Heart right ventricle (tissue), 16 donors: ENCODE measurements at regions not wholly inside any gene's neighbourhood (a gene's known extent, or its start where the extent isn't known, plus 50 kb on each side); places are given as distances from the start of the nearest gene placed in this dataset.
A peak's percentile ranks its signal among the peaks of the same experiment; 100 is the strongest.

Experiments
- ATAC-seq, 8 donors: fragments of 200-7000 bp; cut with Tn5 transposase; one replicate each; pipeline ENCODE4 v1.9.1; 2020; ENCODE audit warnings: mild to moderate bottlenecking in 8 of 8, moderate library complexity in 8 of 8, moderate number of reproducible peaks in 1 of 8
- DNase-seq, 2 donors: peaks; one replicate each; pipeline ENCODE4 v3.0.0-alpha.2; 2020
- H3K27ac ChIP-seq, 10 donors: fragments of 200-600 bp; sonication (generic) in 2 of 10; one replicate each; pipeline versions ENCODE4 v1.5.0 to v1.8.0; 2020 to 2022; ENCODE audit warnings: mild to moderate bottlenecking in 3 of 10
- H3K27me3 ChIP-seq, 7 donors: fragments of 200-600 bp; one replicate each; pipeline ENCODE4 v1.8.0; 2021 to 2022; ENCODE audit warnings: mild to moderate bottlenecking in 2 of 7
- H3K36me3 ChIP-seq, 9 donors: fragments of 200-600 bp; sonication (generic) in 1 of 9; one replicate each; pipeline versions ENCODE4 v1.5.0 to v1.8.0; 2020 to 2022; ENCODE audit warnings: mild to moderate bottlenecking in 2 of 9
- H3K4me1 ChIP-seq, 9 donors: fragments of 200-600 bp; sonication (generic) in 1 of 9; one replicate each; pipeline versions ENCODE4 v1.5.0 to v1.8.0; 2020 to 2022; ENCODE audit warnings: mild to moderate bottlenecking in 4 of 9
- H3K4me3 ChIP-seq, 10 donors: fragments of 200-600 bp; sonication (generic) in 2 of 10; one replicate each; pipeline versions ENCODE4 v1.5.0 to v1.8.0; 2020 to 2022; ENCODE audit warnings: mild to moderate bottlenecking in 7 of 10, moderate library complexity in 2 of 10
- H3K9me3 ChIP-seq, 11 donors: fragments of 200-600 bp in 10 of 11; sonication (generic) in 2 of 11; one replicate each; pipeline versions ENCODE4 v1.5.0 to v1.8.0; 2013 to 2022; ENCODE audit warnings: mild to moderate bottlenecking in 2 of 11, control low read depth in 1 of 11, moderate library complexity in 1 of 11
- CTCF ChIP-seq, 9 donors: fragments of 200-600 bp; sonication (generic) in 2 of 9; IDR thresholded peaks; one replicate each; pipeline versions ENCODE4 v1.5.0 to v1.8.0; 2021 to 2022; ENCODE audit warnings: antibody characterized with exemption in 9 of 9, mild to moderate bottlenecking in 5 of 9, moderate library complexity in 1 of 9
- WGBS, 2 donors: extraction: QIAGEN DNeasy Blood & Tissue Kit; methylation state at CpG; one replicate each; pipeline ENCODE4 v1.1.7; 2013; ENCODE audit warnings: inconsistent platforms in 1 of 2; 5-methylcytosine and 5-hydroxymethylcytosine counted together
- intact Hi-C, 10 donors: fragments of 100-400 bp; cut with DNase I; formaldehyde crosslinking; loops; one replicate each; pipeline versions ENCODE4 v1.11.1 to v1.14.2; 2022
- donor health status: Arrhythmogenic right ventricular cardiomyopathy.
- donor health status: ischemic (EF 13 %, LVEDD 7.1; RV severe dilation, severe dysfunction).
- donor health status: healthy with polysubstance abuse.
- donor health status: DM: no; HTN: yes; CAD: no.
- donor health status: DM: no; HTN: no; CAD: no.
- donor health status: ischemic (EF 25% LVEDD 6.9; RV normal size, moderate dysfunction).
- donor health status: ischemic (EF 25% LVEDD 5.7; RV mildly dilated, moderate dysfunction).
- donor health status: healthy.
- donor health status: DM: yes; HTN: yes; CAD: no.
- donor health status: Ischemic cardiomyopathy.
- donor health status: ischemic (EF 35%, LVEDD 5.7; RV mildly dilated, moderate dysfunction).
- donor health status: nonischemic (EF 11% LVEDD 7.7; RV severe dilation, severe dysfunction).
- donor health status: DM: yes; HTN: yes; CAD: no.
- donor health status: PGD.
- donor health status: ischemic (EF 29% LVEDD 5.4; RV normal size, mild dysfunction).
- donor health status: nonischemic (EF 23%, LVEDD 6.1; RV moderate dilation, normal function).

GRCh38 chr5:2172471-2172870, 289.7 kb upstream of the IRX4 start:
- Histone ChIP-seq H3K36me3 (no peaks in the 10 kb centered on the region), H3K4me1 (no peaks in the 10 kb centered on the region), H3K4me3 (no peak overlapping the region), H3K9me3 (no peaks in the 10 kb centered on the region), H3K27ac (no peak overlapping the region), H3K27me3 (peaks cover 0 to 36% (median 25%) of the 10 kb centered on the region in 7 donors)
- intact Hi-C loops = no loop called here
- TF ChIP-seq CTCF (IDR thresholded peaks at IDR 0.05) = no peak
- DNase-seq (no peak), ATAC-seq (no peak)
- WGBS, 2 donors = 82 to 92% methylated on average over 5 of the region's 5 CpGs

DNA sequence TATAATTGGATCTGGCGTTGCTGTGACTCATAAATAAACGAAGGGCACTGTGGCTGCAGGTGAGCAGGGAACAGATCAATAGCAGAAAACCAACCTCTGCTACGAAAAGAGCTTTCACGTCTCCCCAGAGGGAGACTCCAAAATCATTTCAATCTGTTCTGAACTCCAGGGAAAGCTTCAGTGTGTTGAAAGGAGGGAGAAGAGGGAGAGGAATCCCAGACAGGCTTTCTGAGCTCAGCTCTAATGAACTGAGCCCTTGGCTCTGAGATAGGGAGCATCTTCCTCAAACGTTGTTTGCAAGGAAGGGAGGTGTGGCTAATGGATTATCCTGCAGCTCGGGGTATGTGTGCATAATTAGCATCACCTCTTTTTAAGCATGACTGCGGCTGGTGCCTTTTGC, 288.0 kb upstream of the IRX4 start:
- WGBS, 2 donors = 44 to 49% methylated on average over 7 of the region's 7 CpGs
- no peaks in the 10 kb centered on the region for H3K4me1 ChIP-seq
- DNase-seq (no peak), ATAC-seq (no peak)
- peaks cover 0 to 51% (median 36%) of the 10 kb centered on the region in 7 donors for H3K27me3 ChIP-seq
- no peaks in the 10 kb centered on the region for H3K9me3 ChIP-seq
- H3K4me3 ChIP-seq = no peak overlapping the region
- TF ChIP-seq CTCF (IDR thresholded peaks at IDR 0.05) = no peak
- no peaks in the 10 kb centered on the region for H3K36me3 ChIP-seq
- intact Hi-C loops = no loop called here
- no peak overlapping the region for H3K27ac ChIP-seq

DNA sequence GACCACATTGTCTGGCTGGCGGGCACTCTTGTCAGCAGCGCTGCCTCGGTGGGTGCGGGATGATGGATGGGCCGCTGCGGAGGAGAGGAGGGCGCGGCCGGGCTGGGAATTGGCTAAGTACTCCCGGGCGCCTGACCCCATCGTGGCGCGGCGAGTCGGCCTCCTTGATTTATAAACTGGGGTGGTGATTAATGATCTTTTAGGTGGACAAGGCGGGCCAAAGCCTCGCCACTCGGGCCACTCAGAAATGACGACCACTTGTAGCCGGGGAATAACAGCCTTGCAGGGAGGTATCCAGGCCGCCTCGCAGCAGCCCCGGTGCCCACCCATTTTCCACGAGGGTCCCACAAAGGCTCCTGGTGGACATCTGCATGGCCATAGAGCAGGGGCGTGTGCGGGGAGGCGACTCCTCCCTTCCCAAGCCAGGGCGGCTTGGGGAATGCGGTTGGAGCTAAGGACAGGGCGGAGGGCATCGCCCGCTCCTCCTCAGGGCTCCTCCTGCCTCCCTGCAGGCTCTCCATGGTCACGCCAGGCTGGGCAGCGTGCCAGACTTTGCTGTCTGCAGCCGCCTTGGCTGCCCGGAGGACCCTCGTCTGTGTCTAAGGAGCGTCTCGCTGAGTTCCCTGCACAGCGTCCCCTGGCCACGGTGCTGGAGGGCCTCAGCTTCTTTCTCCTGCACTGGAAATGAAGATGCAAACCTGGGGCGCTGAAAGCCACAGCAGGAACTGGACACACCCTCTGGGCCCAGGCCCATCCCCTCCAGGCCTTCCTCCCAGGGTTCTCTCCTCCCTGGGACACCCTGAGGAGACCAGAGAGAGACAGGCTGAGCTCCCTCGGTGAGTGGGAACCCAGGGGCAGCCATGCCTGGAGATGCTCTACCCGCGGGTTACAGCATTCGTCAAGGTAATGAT, 287.4 kb upstream of the IRX4 start:
- Histone ChIP-seq H3K9me3 (no peaks in the 10 kb centered on the region), H3K36me3 (no peaks in the 10 kb centered on the region), H3K27me3 (peaks cover 0 to 57% (median 42%) of the 10 kb centered on the region in 7 donors), H3K27ac (no peak overlapping the region), H3K4me1 (no peaks in the 10 kb centered on the region), H3K4me3 (no peak overlapping the region)
- intact Hi-C loops = no loop called here
- WGBS, 2 donors = 65 to 69% methylated on average over 47 of the region's 47 CpGs
- TF ChIP-seq CTCF (IDR thresholded peaks at IDR 0.05) = no peak
- ATAC-seq (peak in 2 of 8 donors; percentile 35 to 41), DNase-seq (no peak)

- no peak for ATAC-seq
- Histone ChIP-seq H3K27me3 (peaks cover 0 to 59% (median 43%) of the 10 kb centered on the region in 7 donors), H3K27ac (no peak overlapping the region), H3K36me3 (no peaks in the 10 kb centered on the region), H3K4me1 (no peaks in the 10 kb centered on the region), H3K9me3 (no peaks in the 10 kb centered on the region), H3K4me3 (no peak overlapping the region)
- DNase-seq = no peak
- no peak for TF ChIP-seq CTCF (IDR thresholded peaks at IDR 0.05)
- intact Hi-C loops = no loop called here
- 77 to 82% methylated on average over 10 of the region's 10 CpGs for WGBS, 2 donors
Measured at GRCh38 chr5:2169430-2169808, 286.7 kb upstream of the IRX4 start.
